ENCODE measurements at regions not wholly inside any gene's neighbourhood (a gene's known extent, or its start where the extent isn't known, plus 50 kb on each side); places are given as distances from the start of the nearest gene placed in this dataset.

GRCh38 chr15:69736161-69736560 lies 283.5 kb downstream of the RPLP1 start:
- Histone ChIP-seq H3K9me1 (ENCODE audit: control insufficient read depth, extremely low read depth, insufficient read depth, low read length) (no peaks in the 10 kb centered on the region), H3K9ac (ENCODE audit: control insufficient read depth, extremely low read depth, insufficient read depth, low read length) (no peak overlapping the region), H3K4me3 (ENCODE audit: control insufficient read depth in 2 of 3, extremely low read depth in 1 of 3, insufficient read depth in 2 of 3, low read depth in 1 of 3, low read length in 3 of 3) (no peak overlapping the region), H3K27me3 (ENCODE audit: control insufficient read depth, extremely low read depth, insufficient read depth, low read length) (peaks cover 54% of the 10 kb centered on the region), H4K20me1 (ENCODE audit: control insufficient read depth, extremely low read depth, insufficient read depth, low read length) (no peaks in the 10 kb centered on the region), H3K79me2 (ENCODE audit: control insufficient read depth, insufficient read depth, low read length) (no peaks in the 10 kb centered on the region), H3K9me3 (ENCODE audit: control insufficient read depth, low read depth, low read length) (no peaks in the 10 kb centered on the region), H3K36me3 (ENCODE audit: control insufficient read depth in 2 of 2, extremely low read depth in 1 of 2, insufficient read depth in 2 of 2, low read length in 2 of 2) (no peaks in the 10 kb centered on the region), H3K27ac (ENCODE audit: control insufficient read depth, insufficient read depth, low read length) (no peak overlapping the region), H2AFZ (ENCODE audit: control insufficient read depth, low read length) (no peak overlapping the region), H3K4me1 (ENCODE audit: control insufficient read depth, extremely low read depth, insufficient read depth, low read length) (no peaks in the 10 kb centered on the region), H3K4me2 (ENCODE audit: control insufficient read depth, extremely low read depth, insufficient read depth, low read depth, low read length) (no peak overlapping the region)
- dilution Hi-C loops (cut with MboI; ENCODE audit: extremely low pct_ligation_motif_present, low sequenced_read_pairs), result no loop called here
- no peak for TF ChIP-seq CTCF (optimal IDR thresholded peaks at IDR 0.05 in 1 of 3, IDR thresholded peaks at IDR 0.05 in 1 of 3, conservative IDR thresholded peaks at IDR 0.05 in 1 of 3; ENCODE audit: extremely low read depth in 1 of 3, insufficient read depth in 2 of 3, low read length in 3 of 3)
- no peak for TF ChIP-seq EZH2 (IDR thresholded peaks at IDR 0.05; ENCODE audit: low read length)
- DNase-seq (ENCODE audit: low read depth, low spot score) (no peak), FAIRE-seq (no peak)

- Histone ChIP-seq H3K9me1 (ENCODE audit: control insufficient read depth, extremely low read depth, insufficient read depth, low read length) (no peaks in the 10 kb centered on the region), H3K4me3 (ENCODE audit: control insufficient read depth in 2 of 3, extremely low read depth in 1 of 3, insufficient read depth in 2 of 3, low read depth in 1 of 3, low read length in 3 of 3) (no peak overlapping the region), H3K4me2 (ENCODE audit: control insufficient read depth, extremely low read depth, insufficient read depth, low read depth, low read length) (no peak overlapping the region), H3K4me1 (ENCODE audit: control insufficient read depth, extremely low read depth, insufficient read depth, low read length) (no peaks in the 10 kb centered on the region), H3K9me3 (ENCODE audit: control insufficient read depth, low read depth, low read length) (no peaks in the 10 kb centered on the region), H3K79me2 (ENCODE audit: control insufficient read depth, insufficient read depth, low read length) (no peaks in the 10 kb centered on the region), H3K36me3 (ENCODE audit: control insufficient read depth in 2 of 2, extremely low read depth in 1 of 2, insufficient read depth in 2 of 2, low read length in 2 of 2) (no peaks in the 10 kb centered on the region), H3K27me3 (ENCODE audit: control insufficient read depth, extremely low read depth, insufficient read depth, low read length) (peaks cover 49% of the 10 kb centered on the region), H3K27ac (ENCODE audit: control insufficient read depth, insufficient read depth, low read length) (no peak overlapping the region), H2AFZ (ENCODE audit: control insufficient read depth, low read length) (no peak overlapping the region), H3K9ac (ENCODE audit: control insufficient read depth, extremely low read depth, insufficient read depth, low read length) (no peak overlapping the region), H4K20me1 (ENCODE audit: control insufficient read depth, extremely low read depth, insufficient read depth, low read length) (no peaks in the 10 kb centered on the region)
- DNase-seq (ENCODE audit: low read depth, low spot score) (no peak), FAIRE-seq (no peak)
- TF ChIP-seq EZH2 (IDR thresholded peaks at IDR 0.05; ENCODE audit: low read length), result no peak
- TF ChIP-seq CTCF (optimal IDR thresholded peaks at IDR 0.05 in 1 of 3, IDR thresholded peaks at IDR 0.05 in 1 of 3, conservative IDR thresholded peaks at IDR 0.05 in 1 of 3; ENCODE audit: extremely low read depth in 1 of 3, insufficient read depth in 2 of 3, low read length in 3 of 3), result no peak
- dilution Hi-C loops (cut with MboI; ENCODE audit: extremely low pct_ligation_motif_present, low sequenced_read_pairs), result no loop called here
Measured at GRCh38 chr15:69737916-69738315, 285.3 kb downstream of the RPLP1 start.

Measured in keratinocyte (primary cell).